ENCODE measurements at regions not wholly inside any gene's neighbourhood (a gene's known extent, or its start where the extent isn't known, plus 50 kb on each side); places are given as distances from the start of the nearest gene placed in this dataset.

DNA sequence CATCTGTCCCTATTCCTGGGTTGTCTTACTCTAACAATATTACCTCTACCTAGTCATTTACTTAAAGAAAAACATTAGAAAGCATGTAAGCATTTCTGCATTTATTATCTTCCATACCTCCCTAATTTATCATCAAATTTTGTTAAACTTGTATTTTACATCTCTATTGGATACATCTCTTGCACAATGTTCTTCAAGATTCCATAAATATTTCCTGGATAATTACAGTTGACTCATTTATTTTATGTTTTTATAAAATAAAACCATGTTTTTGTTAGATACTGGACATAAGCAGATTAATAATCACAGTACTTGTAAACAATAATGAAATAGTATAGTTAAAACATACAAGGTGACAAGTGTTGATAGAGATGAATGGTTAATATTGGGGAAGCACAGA, 209.0 kb downstream of the TMTC3 start:
- no peak for TF ChIP-seq CTCF (IDR thresholded peaks at IDR 0.05)
- no peak for TF ChIP-seq POLR2A (IDR thresholded peaks at IDR 0.05)
- no peak for TF ChIP-seq EP300 (IDR thresholded peaks at IDR 0.05)
- no peak for TF ChIP-seq POLR2AphosphoS5 (IDR thresholded peaks at IDR 0.05)

Measured in upper lobe of left lung (tissue), 4 donors.